ENCODE measurements at regions not wholly inside any gene's neighbourhood (a gene's known extent, or its start where the extent isn't known, plus 50 kb on each side); places are given as distances from the start of the nearest gene placed in this dataset.

DNA sequence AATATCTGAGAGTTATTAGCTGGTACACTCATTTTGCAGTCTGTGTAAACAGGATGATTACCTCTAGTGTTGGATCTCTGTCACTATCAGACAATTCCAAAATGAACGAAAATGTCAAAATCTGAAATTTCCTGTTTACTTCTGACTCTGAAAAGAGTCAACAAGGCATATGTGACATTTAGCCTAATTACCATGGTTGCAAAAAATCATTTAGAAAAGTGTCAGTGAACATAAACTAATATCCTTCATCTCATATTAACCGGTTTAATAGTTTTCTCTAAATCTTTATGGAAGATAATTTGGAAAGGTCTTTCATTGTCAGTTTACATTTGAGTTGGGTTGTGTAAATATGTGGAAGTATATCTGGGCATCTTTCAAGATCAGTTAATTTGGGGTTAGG lies 431.8 kb upstream of the HSF2 start:
- Mint-ChIP-seq H3K36me3 (ENCODE audit: low read depth) (no peaks in the 10 kb centered on the region), H3K4me1 (no peaks in the 10 kb centered on the region), H3K9me3 (no peaks in the 10 kb centered on the region), H3K4me3 (no peak overlapping the region), H3K27me3 (no peaks in the 10 kb centered on the region), H3K27ac (no peak overlapping the region)
- no peak for ATAC-seq (replicated peaks)

DNA sequence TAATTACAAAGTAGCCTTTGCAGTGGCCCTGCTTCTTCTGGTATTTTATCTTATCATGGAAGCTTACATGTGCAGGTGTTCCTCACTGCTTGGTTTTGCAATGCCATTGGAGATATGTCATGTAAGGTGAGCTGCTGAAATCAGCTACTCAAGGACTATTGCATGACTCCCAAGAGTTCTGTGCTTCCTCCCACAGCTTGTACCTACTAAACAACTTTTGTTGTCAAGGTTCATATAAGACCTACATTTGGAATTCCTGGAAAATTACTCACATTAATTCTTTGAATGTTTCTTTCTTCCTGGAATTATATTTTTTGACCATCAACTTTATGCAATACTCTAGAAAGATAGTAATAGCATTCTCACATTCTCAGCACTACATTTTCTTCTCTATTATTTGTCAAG lies 427.5 kb upstream of the HSF2 start:
- H3K4me1 Mint-ChIP-seq, result peaks cover 5% of the 10 kb centered on the region

DNA sequence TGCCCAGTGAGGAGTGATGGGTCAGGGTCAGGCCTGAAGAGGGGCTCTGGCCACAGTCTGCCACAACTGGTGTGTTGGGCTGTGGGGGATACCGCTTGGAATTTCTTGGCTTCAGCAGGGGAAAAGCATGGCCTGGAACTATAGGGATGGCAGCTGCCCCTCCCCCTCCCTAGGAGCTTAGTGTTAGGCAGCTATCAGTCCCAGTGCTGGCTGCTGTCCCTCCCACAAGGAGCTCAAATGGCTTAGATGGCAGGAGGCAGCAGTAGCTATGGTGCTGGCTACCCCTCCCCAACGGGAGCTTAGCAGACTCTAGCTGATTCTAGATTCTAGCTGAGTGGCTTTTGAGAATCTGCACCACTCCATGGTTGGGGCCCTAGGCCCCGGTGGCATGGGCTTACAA lies 414.5 kb upstream of the HSF2 start:
- no peaks in the 10 kb centered on the region for H3K36me3 Mint-ChIP-seq (ENCODE audit: low read depth)
- peaks cover 13% of the 10 kb centered on the region for H3K9me3 Mint-ChIP-seq
- H3K4me1 Mint-ChIP-seq, result no peaks in the 10 kb centered on the region
- H3K27me3 Mint-ChIP-seq, result no peaks in the 10 kb centered on the region
- H3K4me3 Mint-ChIP-seq, result no peak overlapping the region
- ATAC-seq (replicated peaks), result no peak
- no peak overlapping the region for H3K27ac Mint-ChIP-seq

More for the DNA sequence above, 427.5 kb upstream of the HSF2 start:
- no peak for ATAC-seq (replicated peaks)
- H3K27ac Mint-ChIP-seq, result no peak overlapping the region
- no peaks in the 10 kb centered on the region for H3K27me3 Mint-ChIP-seq
- no peaks in the 10 kb centered on the region for H3K9me3 Mint-ChIP-seq
- H3K4me3 Mint-ChIP-seq, result no peak overlapping the region
- no peaks in the 10 kb centered on the region for H3K36me3 Mint-ChIP-seq (ENCODE audit: low read depth)

DNA sequence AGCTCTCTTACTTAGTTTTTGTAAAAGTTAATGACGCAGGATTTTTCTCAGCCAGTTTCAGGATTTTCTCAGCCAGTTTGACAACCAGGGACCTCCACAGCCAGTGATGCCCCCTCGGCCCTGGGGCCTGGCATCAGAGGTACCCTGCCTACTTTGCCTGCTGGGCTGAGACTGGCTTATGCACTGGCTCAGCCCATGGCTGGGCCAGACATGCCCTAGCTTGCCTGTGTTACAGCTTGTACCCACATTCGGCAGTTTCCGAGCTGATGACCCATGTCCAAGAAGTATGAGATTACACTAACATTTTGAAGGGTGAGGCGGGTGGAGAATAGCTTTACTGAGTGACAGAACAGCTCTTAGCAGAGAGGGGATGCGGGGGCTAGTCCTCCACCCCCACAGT lies 406.1 kb upstream of the HSF2 start:
- no peak overlapping the region for H3K4me3 Mint-ChIP-seq
- no peak for ATAC-seq (replicated peaks)
- no peaks in the 10 kb centered on the region for H3K36me3 Mint-ChIP-seq (ENCODE audit: low read depth)
- no peaks in the 10 kb centered on the region for H3K27me3 Mint-ChIP-seq
- H3K27ac Mint-ChIP-seq, result no peak overlapping the region
- no peaks in the 10 kb centered on the region for H3K9me3 Mint-ChIP-seq
- H3K4me1 Mint-ChIP-seq, result no peaks in the 10 kb centered on the region

DNA sequence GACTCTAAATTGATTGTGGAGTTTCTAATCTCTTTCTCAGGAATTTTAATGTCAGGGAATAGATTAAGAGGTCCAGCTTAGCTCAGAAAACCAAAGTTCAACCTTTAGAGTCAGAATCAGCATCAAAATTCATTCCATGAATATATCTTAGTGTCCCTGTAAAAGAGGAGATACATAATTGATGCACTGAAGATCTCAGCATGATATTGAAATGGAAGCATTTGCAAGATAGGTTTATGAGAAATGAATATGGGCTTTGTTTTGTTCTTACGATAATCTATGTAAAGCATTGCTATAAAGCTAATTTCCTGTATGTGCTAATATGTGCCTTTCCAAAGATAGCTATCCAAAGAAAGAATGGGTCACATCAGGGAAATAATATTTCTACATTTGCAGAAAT lies 404.5 kb upstream of the HSF2 start:
- H3K27ac Mint-ChIP-seq, result no peak overlapping the region
- no peaks in the 10 kb centered on the region for H3K36me3 Mint-ChIP-seq (ENCODE audit: low read depth)
- no peaks in the 10 kb centered on the region for H3K4me1 Mint-ChIP-seq
- H3K9me3 Mint-ChIP-seq, result no peaks in the 10 kb centered on the region
- H3K4me3 Mint-ChIP-seq, result no peak overlapping the region
- ATAC-seq (replicated peaks), result no peak
- no peaks in the 10 kb centered on the region for H3K27me3 Mint-ChIP-seq

DNA sequence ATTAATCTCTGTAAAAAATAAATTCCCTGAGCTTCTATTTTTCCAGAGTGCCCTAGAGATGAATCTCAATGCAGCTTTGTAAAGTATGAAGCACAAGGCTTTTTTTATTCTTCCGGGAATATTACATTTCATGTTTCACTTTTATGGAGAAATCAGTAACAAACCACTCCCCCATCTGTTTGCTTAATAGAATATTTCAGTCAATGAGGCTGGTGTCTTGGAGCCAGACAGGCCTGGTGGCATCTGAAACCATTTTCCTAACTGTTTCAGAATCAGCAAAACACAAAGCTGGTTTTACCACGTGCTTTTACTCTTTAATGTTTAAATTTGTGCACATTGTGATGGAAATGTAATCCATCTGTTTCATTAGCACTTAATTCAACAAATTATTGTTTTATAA lies 400.8 kb upstream of the HSF2 start:
- H3K27ac Mint-ChIP-seq, result no peak overlapping the region
- H3K4me1 Mint-ChIP-seq, result no peaks in the 10 kb centered on the region
- no peaks in the 10 kb centered on the region for H3K36me3 Mint-ChIP-seq (ENCODE audit: low read depth)
- peaks cover 3% of the 10 kb centered on the region for H3K27me3 Mint-ChIP-seq
- ATAC-seq (replicated peaks), result no peak
- peaks cover 3% of the 10 kb centered on the region for H3K9me3 Mint-ChIP-seq
- H3K4me3 Mint-ChIP-seq, result no peak overlapping the region

DNA sequence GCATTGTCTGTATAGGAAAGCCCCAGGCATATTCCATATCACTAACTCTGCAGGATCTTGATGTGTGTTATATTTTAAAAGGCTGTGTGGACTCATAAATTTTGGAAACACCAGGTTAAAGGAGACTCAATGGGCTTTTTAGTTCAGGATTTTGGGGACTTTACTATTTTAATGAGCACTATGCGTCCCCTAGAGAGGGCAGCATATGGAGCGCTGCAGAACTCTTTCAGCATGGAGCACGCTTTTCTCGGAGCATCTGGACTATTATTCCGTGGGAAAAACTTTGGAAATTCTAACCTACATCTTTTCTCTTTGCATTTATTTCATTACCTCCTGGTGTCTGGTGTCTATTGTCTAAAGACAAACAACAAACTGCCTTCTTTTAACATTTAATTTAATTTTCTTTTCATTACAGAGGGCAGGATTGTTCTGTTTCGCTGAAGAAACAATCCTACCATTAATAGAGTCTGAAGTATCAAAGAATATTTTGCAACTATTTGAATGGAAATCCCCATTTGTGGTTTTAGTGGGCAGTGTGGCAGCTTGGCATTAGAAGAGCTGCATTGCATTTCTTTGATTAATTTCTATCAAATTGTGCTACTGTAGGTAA lies 399.9 kb upstream of the HSF2 start:
- Mint-ChIP-seq H3K27me3 (peaks cover 3% of the 10 kb centered on the region), H3K9me3 (peaks cover 3% of the 10 kb centered on the region), H3K4me1 (no peaks in the 10 kb centered on the region), H3K36me3 (ENCODE audit: low read depth) (no peaks in the 10 kb centered on the region), H3K4me3 (no peak overlapping the region), H3K27ac (no peak overlapping the region)
- no peak for ATAC-seq (replicated peaks)

DNA sequence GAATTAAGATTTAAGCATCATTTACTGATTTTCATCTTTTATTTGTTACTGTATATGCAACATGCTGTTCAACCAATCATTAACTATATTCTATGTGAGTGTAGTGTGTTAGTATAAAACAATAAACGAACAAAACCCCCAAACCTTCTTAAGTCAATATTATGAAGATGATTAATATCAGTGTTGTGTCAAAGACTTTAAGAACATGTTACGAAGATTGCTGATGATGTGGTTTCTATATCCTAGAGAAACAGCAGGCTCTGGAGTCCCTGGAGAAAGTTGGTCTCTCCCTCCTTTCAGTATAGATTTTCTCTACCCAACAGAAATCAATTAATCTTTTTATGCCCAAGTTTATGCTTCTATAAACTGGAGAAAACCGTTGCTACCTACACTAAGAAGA lies 393.8 kb upstream of the HSF2 start:
- no peak for ATAC-seq (replicated peaks)
- H3K27me3 Mint-ChIP-seq, result peaks cover 3% of the 10 kb centered on the region
- H3K9me3 Mint-ChIP-seq, result peaks cover 3% of the 10 kb centered on the region
- no peak overlapping the region for H3K27ac Mint-ChIP-seq
- H3K4me1 Mint-ChIP-seq, result no peaks in the 10 kb centered on the region
- no peak overlapping the region for H3K4me3 Mint-ChIP-seq
- H3K36me3 Mint-ChIP-seq (ENCODE audit: low read depth), result no peaks in the 10 kb centered on the region

DNA sequence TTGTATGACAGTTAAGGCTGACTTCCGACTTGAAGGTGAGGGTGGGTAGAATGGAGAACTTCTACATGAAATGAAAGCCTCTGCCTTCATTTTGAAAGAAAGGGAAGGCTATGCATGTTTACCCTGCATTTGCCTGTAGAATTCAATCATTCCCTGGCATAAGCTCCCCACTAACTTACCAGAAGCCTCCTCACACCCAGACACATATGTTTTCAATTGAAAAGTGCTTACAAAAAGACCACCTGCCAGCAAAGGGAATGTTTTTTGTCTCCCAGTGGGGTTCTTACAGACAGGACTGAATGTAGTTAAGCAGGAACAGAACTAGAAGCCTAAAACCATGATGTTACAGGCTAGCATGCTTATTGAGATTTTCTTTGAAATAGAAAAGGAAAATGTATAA lies 392.1 kb upstream of the HSF2 start:
- Mint-ChIP-seq H3K9me3 (no peaks in the 10 kb centered on the region), H3K36me3 (ENCODE audit: low read depth) (no peaks in the 10 kb centered on the region), H3K27me3 (no peaks in the 10 kb centered on the region), H3K4me1 (no peaks in the 10 kb centered on the region), H3K27ac (no peak overlapping the region), H3K4me3 (no peak overlapping the region)
- ATAC-seq (replicated peaks), result no peak

DNA sequence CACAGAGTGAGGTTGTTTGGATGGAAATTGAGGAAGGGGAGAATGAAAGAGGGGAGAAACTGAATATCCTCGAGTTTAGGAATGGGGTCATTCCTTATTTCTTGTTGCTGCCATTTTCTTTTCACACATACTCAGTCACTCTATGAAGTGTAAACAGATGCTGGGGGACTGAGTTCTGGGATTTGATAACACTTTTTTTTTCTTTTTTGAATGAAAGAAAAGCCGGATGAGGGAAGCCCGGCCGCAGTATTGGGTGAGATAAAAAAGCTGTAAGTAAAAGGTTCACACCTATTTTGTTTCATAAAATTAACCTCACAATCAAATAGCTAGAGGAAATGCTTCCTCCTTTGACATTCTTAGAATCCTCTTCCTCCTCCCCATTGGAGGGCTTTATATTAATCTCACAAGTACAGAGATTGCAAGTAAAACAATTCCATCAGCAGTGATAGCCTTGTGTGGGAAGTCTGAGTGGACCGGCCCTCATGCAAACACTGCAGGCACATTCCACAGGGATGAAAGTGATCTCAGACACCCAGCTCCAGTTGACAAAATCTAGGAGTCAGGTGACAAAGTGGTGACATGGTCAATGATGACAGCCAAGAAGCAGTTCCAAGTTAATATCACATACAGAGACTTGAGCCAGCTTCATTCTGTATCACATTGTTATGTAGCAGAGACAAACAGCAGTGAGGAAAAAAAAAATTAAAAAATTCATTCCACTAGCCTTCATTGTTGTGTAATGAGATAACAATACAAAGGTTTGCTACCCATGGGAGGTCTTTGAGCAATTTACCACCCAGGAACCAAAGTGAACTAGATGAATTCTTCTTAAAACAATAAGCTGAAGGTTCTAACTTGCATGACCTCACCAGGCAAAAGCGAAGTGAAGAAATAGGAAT lies 391.1 kb upstream of the HSF2 start:
- Mint-ChIP-seq H3K4me1 (no peaks in the 10 kb centered on the region), H3K27me3 (no peaks in the 10 kb centered on the region), H3K9me3 (no peaks in the 10 kb centered on the region), H3K4me3 (no peak overlapping the region), H3K27ac (no peak overlapping the region), H3K36me3 (ENCODE audit: low read depth) (no peaks in the 10 kb centered on the region)
- ATAC-seq (replicated peaks), result no peak

DNA sequence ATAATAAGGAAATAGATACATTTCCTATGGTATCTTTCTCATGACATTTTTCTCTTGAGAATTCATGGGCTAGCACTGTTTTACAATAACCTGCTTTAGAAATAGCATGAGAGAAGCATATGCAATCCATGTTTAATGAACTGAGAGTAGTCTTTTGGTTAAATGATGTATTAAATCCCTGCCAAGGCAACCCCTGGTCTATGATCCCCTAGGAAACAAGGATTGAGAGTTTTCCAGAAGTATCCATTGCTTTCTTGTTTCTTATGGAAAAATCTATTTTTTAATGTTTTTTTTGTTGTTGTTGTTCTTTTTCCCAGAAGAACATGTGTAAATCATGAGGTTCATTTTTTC lies 390.5 kb upstream of the HSF2 start:
- ATAC-seq (replicated peaks), result no peak
- Mint-ChIP-seq H3K4me1 (no peaks in the 10 kb centered on the region), H3K27me3 (no peaks in the 10 kb centered on the region), H3K4me3 (no peak overlapping the region), H3K36me3 (ENCODE audit: low read depth) (no peaks in the 10 kb centered on the region), H3K9me3 (no peaks in the 10 kb centered on the region), H3K27ac (no peak overlapping the region)

DNA sequence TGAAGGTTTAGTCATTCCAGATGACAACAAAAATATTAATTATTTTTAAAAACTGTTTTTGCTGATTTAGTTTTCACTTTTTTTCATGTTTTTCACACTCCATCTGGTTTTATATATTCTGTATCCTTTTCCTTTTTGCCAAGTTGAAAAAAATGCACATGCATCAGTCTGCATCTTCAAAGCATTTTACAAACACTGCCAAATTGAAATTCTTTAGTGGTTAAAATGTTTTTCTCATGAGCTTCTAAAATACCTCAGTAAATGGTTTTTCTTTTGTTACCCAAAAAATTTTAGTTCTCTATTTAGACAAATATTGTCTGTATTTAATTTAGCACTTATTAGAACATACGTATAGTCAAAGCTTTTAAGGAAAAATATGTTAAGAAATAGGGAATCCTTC lies 386.9 kb upstream of the HSF2 start:
- Mint-ChIP-seq H3K27me3 (peaks cover 3% of the 10 kb centered on the region), H3K36me3 (ENCODE audit: low read depth) (no peaks in the 10 kb centered on the region), H3K4me1 (no peaks in the 10 kb centered on the region), H3K27ac (no peak overlapping the region), H3K9me3 (no peaks in the 10 kb centered on the region), H3K4me3 (no peak overlapping the region)
- ATAC-seq (replicated peaks), result no peak

DNA sequence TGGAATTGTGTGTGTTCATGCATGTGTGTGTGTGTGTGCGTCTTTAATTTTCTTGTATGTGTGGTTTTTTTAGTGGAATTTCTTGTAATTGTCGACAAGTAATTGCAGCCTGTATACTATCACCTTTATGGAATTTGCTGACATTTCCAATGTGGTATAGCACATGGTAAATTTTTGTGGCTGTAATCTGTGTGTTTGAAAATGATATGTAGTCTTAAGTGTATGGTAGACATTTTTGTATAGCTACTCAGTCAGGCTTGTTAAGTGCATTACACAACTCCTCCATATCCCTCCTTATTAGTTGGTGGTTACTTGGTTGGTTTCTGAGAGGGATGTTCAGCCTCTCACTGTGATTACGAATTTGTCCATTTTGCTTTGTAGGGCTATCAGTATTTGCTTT lies 384.5 kb upstream of the HSF2 start:
- ATAC-seq (replicated peaks), result no peak
- Mint-ChIP-seq H3K27me3 (peaks cover 3% of the 10 kb centered on the region), H3K4me3 (no peak overlapping the region), H3K27ac (no peak overlapping the region), H3K4me1 (no peaks in the 10 kb centered on the region), H3K36me3 (ENCODE audit: low read depth) (no peaks in the 10 kb centered on the region), H3K9me3 (no peaks in the 10 kb centered on the region)

DNA sequence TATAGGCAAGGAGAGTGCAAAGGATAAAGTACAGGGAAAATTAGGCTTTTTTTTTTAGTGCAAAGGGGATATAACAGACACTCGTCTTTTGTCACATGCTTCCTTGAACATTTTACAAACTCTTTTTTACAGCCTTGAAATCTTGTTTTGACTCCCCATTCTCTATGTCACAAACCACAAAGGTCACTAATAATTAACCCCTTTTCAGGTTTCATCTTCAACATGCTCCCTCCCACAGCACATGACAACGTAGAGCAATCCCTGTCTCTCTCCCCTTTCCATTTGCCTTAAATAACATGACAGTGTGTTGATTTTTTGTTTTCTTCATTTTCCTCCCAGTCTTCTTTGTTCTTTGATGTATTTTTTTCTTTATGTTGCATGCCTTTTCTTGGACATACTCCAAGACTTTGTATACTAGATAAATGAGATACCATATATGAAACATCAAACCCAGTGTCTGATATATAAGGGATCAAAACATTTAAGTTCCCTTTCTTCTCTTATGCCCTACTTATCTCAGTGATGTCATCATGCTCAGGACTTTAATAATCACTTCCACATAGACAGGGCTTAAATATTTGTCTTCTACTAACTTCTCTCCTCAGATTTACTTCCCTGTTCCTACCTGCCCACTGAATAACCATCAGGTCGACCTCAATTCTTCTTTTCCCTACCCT lies 378.7 kb upstream of the HSF2 start:
- Mint-ChIP-seq H3K36me3 (ENCODE audit: low read depth) (no peaks in the 10 kb centered on the region), H3K27ac (no peak overlapping the region), H3K4me1 (no peaks in the 10 kb centered on the region), H3K27me3 (peaks cover 6% of the 10 kb centered on the region), H3K9me3 (no peaks in the 10 kb centered on the region), H3K4me3 (no peak overlapping the region)
- ATAC-seq (replicated peaks), result no peak

DNA sequence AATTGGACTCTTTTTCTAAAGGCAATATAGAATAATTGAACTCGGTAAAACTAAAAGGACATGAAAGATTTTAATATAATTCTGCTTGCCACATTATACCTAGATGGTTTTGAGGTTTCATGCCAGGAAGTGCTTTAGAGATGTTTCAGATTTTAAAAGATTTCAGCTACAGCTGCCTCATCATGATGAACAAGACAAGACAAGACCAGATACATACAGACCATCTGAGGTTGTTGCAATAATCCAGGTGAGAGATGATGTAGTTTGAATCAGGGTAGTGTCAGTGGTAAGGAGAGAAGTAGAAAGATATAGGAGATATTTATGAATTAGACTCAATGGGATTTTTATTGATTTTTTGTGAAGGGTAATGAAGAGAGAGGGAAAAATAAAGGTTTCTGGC lies 374.3 kb upstream of the HSF2 start:
- Mint-ChIP-seq H3K27ac (no peak overlapping the region), H3K4me3 (no peak overlapping the region), H3K4me1 (no peaks in the 10 kb centered on the region), H3K36me3 (ENCODE audit: low read depth) (no peaks in the 10 kb centered on the region), H3K27me3 (peaks cover 4% of the 10 kb centered on the region), H3K9me3 (no peaks in the 10 kb centered on the region)
- ATAC-seq (replicated peaks), result no peak

All from activated T-helper 17 cell treated with anti-CD3 and anti-CD28 coated beads, Interleukin-2, amount 50 U/mL, for 72 hours (primary cell).